ENCODE measurements at regions not wholly inside any gene's neighbourhood (a gene's known extent, or its start where the extent isn't known, plus 50 kb on each side); places are given as distances from the start of the nearest gene placed in this dataset.

DNA sequence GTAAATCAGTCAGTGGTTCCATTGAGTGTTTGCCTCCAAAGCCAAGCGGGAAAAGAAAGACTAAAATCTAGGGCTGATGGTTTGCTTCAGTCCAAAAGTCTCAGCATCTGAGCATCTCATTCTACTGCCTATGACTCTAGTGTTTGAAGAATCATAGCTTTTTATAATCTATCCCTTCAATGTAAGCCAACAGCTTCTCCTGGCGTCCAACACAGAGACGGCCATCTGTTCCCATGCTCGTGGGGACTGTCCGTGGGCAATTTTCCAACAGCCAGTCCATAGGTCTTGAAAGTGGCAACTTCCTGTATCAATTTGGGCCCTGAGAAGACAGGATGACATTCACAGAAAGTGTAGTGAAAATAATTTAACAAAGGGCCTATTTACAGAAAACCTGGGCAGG lies 544.4 kb upstream of the TMEM132C start:
- Histone ChIP-seq H3K79me2 (ENCODE audit: low read depth) (no peaks in the 10 kb centered on the region), H3K9ac (no peak overlapping the region), H3K27me3 (no peaks in the 10 kb centered on the region), H3K4me3 (no peak overlapping the region), H2AFZ (replicated peaks) (no peak overlapping the region), H3K4me1 (no peaks in the 10 kb centered on the region), H3K27ac (no peak overlapping the region), H3F3A (ENCODE audit: low read depth) (no peaks in the 10 kb centered on the region), H3K9me3 (ENCODE audit: low read depth) (no peaks in the 10 kb centered on the region), H4K20me1 (ENCODE audit: low read depth) (no peaks in the 10 kb centered on the region), H3K36me3 (no peaks in the 10 kb centered on the region), H3K4me2 (no peak overlapping the region)
- Mint-ChIP-seq H3K4me1 (no peaks in the 10 kb centered on the region), H3K4me3 (no peak overlapping the region), H3K27ac (no peak overlapping the region), H3K36me3 (no peaks in the 10 kb centered on the region), H3K9me3 (no peaks in the 10 kb centered on the region), H3K27me3 (ENCODE audit: insufficient read depth, low read depth) (peaks cover 5% of the 10 kb centered on the region)
- no peak for DNase-seq (ENCODE audit: low spot score)
- no peak for TF ChIP-seq EZH2 (IDR thresholded peaks at IDR 0.05)
- TF ChIP-seq, protein P1, sequence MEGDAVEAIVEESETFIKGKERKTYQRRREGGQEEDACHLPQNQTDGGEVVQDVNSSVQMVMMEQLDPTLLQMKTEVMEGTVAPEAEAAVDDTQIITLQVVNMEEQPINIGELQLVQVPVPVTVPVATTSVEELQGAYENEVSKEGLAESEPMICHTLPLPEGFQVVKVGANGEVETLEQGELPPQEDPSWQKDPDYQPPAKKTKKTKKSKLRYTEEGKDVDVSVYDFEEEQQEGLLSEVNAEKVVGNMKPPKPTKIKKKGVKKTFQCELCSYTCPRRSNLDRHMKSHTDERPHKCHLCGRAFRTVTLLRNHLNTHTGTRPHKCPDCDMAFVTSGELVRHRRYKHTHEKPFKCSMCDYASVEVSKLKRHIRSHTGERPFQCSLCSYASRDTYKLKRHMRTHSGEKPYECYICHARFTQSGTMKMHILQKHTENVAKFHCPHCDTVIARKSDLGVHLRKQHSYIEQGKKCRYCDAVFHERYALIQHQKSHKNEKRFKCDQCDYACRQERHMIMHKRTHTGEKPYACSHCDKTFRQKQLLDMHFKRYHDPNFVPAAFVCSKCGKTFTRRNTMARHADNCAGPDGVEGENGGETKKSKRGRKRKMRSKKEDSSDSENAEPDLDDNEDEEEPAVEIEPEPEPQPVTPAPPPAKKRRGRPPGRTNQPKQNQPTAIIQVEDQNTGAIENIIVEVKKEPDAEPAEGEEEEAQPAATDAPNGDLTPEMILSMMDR (IDR thresholded peaks at IDR 0.05): no peak
- TF ChIP-seq EZH2phosphoT487 (IDR thresholded peaks at IDR 0.05): no peak

DNA sequence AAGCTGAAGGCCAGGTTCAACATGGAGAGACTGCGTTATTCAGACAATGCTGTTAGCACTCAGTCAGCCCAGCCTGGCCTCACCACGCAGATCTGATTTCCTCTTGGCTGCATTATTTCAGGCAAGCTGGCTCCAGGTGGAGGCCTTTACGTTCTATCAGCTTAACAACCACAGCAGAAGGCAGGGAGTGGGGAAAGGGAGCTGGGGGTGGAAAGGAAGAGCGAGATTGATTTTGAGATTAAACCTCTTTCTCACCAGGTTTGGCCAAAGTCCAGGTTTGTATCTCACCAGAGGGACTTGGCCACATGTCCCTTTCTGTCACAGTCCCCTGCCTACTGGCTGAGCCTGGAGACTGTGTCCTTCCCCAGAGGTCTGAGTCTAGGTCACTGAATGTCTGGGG lies 543.7 kb upstream of the TMEM132C start:
- DNase-seq (ENCODE audit: low spot score): no peak
- Mint-ChIP-seq H3K4me3 (no peak overlapping the region), H3K4me1 (no peaks in the 10 kb centered on the region)

DNA sequence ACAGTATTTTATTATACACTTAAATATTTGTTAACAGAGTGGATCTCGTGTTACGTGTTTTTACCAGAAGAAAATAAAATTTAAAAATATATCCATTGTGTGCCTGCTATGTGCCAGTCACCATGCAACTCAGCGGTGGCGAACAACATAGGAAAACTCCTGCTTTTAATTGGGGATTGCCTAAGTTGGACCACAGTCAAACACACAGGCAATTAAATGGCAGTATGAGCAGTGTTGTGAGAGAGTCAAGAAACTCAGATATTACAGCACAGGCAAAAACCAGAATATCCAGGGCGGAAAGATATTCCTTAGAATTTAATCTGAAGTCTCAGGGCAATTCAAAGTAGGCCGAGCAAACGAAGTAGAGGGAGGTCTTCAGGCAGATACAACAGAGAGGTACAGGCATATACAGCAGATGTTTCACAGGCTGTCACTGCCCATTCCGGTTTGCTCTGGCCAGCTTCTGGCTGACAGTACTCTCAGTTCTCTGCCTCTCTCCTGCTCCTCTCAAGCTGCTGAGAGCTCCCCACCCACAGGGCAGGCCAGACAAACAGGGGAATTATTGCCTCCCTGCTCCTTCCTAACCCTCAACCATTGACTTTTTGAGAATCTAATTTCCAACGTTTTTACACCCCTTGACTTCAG lies 540.2 kb upstream of the TMEM132C start:
- Histone ChIP-seq H3K36me3 (no peaks in the 10 kb centered on the region), H3K79me2 (ENCODE audit: low read depth) (no peaks in the 10 kb centered on the region), H3F3A (ENCODE audit: low read depth) (no peaks in the 10 kb centered on the region), H4K20me1 (ENCODE audit: low read depth) (no peaks in the 10 kb centered on the region), H2AFZ (replicated peaks) (no peak overlapping the region), H3K4me1 (no peaks in the 10 kb centered on the region), H3K9ac (no peak overlapping the region), H3K4me3 (no peak overlapping the region), H3K27ac (no peak overlapping the region), H3K4me2 (no peak overlapping the region), H3K9me3 (ENCODE audit: low read depth) (no peaks in the 10 kb centered on the region), H3K27me3 (no peaks in the 10 kb centered on the region)
- TF ChIP-seq EZH2 (IDR thresholded peaks at IDR 0.05): no peak
- TF ChIP-seq, protein P1 (IDR thresholded peaks at IDR 0.05): no peak
- TF ChIP-seq EZH2phosphoT487 (IDR thresholded peaks at IDR 0.05): no peak
- no peak overlapping the region for H3K4me3 Mint-ChIP-seq
- H3K9me3 Mint-ChIP-seq: peaks cover 5% of the 10 kb centered on the region
- no peaks in the 10 kb centered on the region for H3K4me1 Mint-ChIP-seq
- no peak overlapping the region for H3K27ac Mint-ChIP-seq
- H3K36me3 Mint-ChIP-seq: no peaks in the 10 kb centered on the region
- H3K27me3 Mint-ChIP-seq (ENCODE audit: insufficient read depth, low read depth): no peaks in the 10 kb centered on the region
- no peak for DNase-seq (ENCODE audit: low spot score)

More for the DNA sequence above, 543.7 kb upstream of the TMEM132C start:
- H3K36me3 ChIP-seq: no peaks in the 10 kb centered on the region
- TF ChIP-seq, protein P1 (IDR thresholded peaks at IDR 0.05): no peak
- TF ChIP-seq EZH2phosphoT487 (IDR thresholded peaks at IDR 0.05): no peak
- no peak for TF ChIP-seq EZH2 (IDR thresholded peaks at IDR 0.05)
- no peak overlapping the region for H3K27ac ChIP-seq
- no peaks in the 10 kb centered on the region for H4K20me1 ChIP-seq (ENCODE audit: low read depth)
- H3K9me3 ChIP-seq (ENCODE audit: low read depth): no peaks in the 10 kb centered on the region
- Mint-ChIP-seq H3K27me3 (ENCODE audit: insufficient read depth, low read depth) (peaks cover 5% of the 10 kb centered on the region), H3K9me3 (no peaks in the 10 kb centered on the region), H3K27ac (no peak overlapping the region), H3K36me3 (no peaks in the 10 kb centered on the region)
- no peaks in the 10 kb centered on the region for H3K4me1 ChIP-seq
- no peaks in the 10 kb centered on the region for H3K79me2 ChIP-seq (ENCODE audit: low read depth)
- no peaks in the 10 kb centered on the region for H3F3A ChIP-seq (ENCODE audit: low read depth)
- no peak overlapping the region for H2AFZ ChIP-seq (replicated peaks)
- H3K9ac ChIP-seq: no peak overlapping the region
- no peaks in the 10 kb centered on the region for H3K27me3 ChIP-seq
- H3K4me3 ChIP-seq: no peak overlapping the region
- no peak overlapping the region for H3K4me2 ChIP-seq
